Liver (tissue), 8 donors: ENCODE measurements at regions not wholly inside any gene's neighbourhood (a gene's known extent, or its start where the extent isn't known, plus 50 kb on each side); places are given as distances from the start of the nearest gene placed in this dataset.
A peak's percentile ranks its signal among the peaks of the same experiment; 100 is the strongest.

ENCODE experiments used
- DNase-seq: peaks from one replicate; pipeline ENCODE4 v3.0.0-alpha.2; 2017; ENCODE audit warnings: low spot score
- H3K27ac ChIP-seq, 2 donors: one replicate each; pipeline ENCODE4 v1.7.0; 2013; ENCODE audit warnings: inconsistent platforms in 2 of 2, low read length in 2 of 2, control low read depth in 1 of 2, low read depth in 1 of 2, mild to moderate bottlenecking in 1 of 2
- H3K27me3 ChIP-seq, 4 donors: one replicate each; pipeline versions ENCODE4 v1.6.1 to v1.7.0; 2013; ENCODE audit warnings: low read length in 3 of 4, inconsistent platforms in 1 of 4, mild to moderate bottlenecking in 1 of 4, moderate library complexity in 1 of 4; ENCODE audit not compliant: control insufficient read depth in 4 of 4, insufficient read depth in 4 of 4
- H3K36me3 ChIP-seq, 4 donors: one replicate each; pipeline versions ENCODE4 v1.6.1 to v1.7.0; 2013; ENCODE audit warnings: low read length in 3 of 4, mild to moderate bottlenecking in 3 of 4, low read depth in 1 of 4, moderate library complexity in 1 of 4; ENCODE audit not compliant: control insufficient read depth in 4 of 4, insufficient read depth in 3 of 4
- H3K4me1 ChIP-seq, 4 donors: one replicate each; pipeline versions ENCODE4 v1.6.1 to v1.7.0; 2013; ENCODE audit warnings: low read length in 3 of 4, mild to moderate bottlenecking in 3 of 4, moderate library complexity in 1 of 4; ENCODE audit not compliant: control insufficient read depth in 4 of 4, insufficient read depth in 4 of 4
- H3K4me3 ChIP-seq, 3 donors: one replicate each; pipeline versions ENCODE4 v1.6.1 to v1.7.0; 2013; ENCODE audit warnings: low read length in 3 of 3, control low read depth in 1 of 3, low read depth in 1 of 3, mild to moderate bottlenecking in 1 of 3
- H3K9ac ChIP-seq, 2 donors: one replicate each; pipeline ENCODE4 v1.7.0; 2013; ENCODE audit warnings: low read length in 2 of 2, mild to moderate bottlenecking in 2 of 2, moderate library complexity in 2 of 2, control low read depth in 1 of 2, low read depth in 1 of 2
- H3K9me3 ChIP-seq, 4 donors: one replicate each; pipeline versions ENCODE4 v1.6.1 to v1.7.0; 2013; ENCODE audit warnings: low read length in 3 of 4; ENCODE audit not compliant: control insufficient read depth in 4 of 4
- EGR1 ChIP-seq, 2 donors: IDR thresholded peaks; 2 replicates each; pipeline ENCODE4 v1.6.1; 2016 to 2018; ENCODE audit warnings: antibody characterized with exemption in 2 of 2, low read depth in 2 of 2
- FOXA1 ChIP-seq: IDR thresholded peaks from 2 replicates; pipeline ENCODE4 v1.6.1; 2016; ENCODE audit warnings: antibody characterized with exemption
- FOXA2 ChIP-seq: IDR thresholded peaks from 2 replicates; pipeline ENCODE4 v1.6.1; 2016; ENCODE audit warnings: antibody characterized with exemption
- GABPA ChIP-seq, 2 donors: IDR thresholded peaks in 1 of 2; conservative IDR thresholded peaks in 1 of 2; 2 replicates each; pipeline ENCODE4 v1.6.1; 2016; ENCODE audit warnings: antibody characterized with exemption in 2 of 2, mild to moderate bottlenecking in 1 of 2, moderate library complexity in 1 of 2
- HNF4A ChIP-seq, 2 donors: conservative IDR thresholded peaks; 2 replicates each; pipeline ENCODE4 v1.6.1; 2016; ENCODE audit warnings: antibody characterized with exemption in 2 of 2, mild to moderate bottlenecking in 2 of 2
- HNF4G ChIP-seq: IDR thresholded peaks from 2 replicates; pipeline ENCODE4 v1.6.1; 2016; ENCODE audit warnings: antibody characterized with exemption
- JUND ChIP-seq, 2 donors: IDR thresholded peaks; 2 replicates each; pipeline ENCODE4 v1.6.1; 2016; ENCODE audit warnings: antibody characterized with exemption in 2 of 2
- NR2F2 ChIP-seq: IDR thresholded peaks from 2 replicates; pipeline ENCODE4 v1.6.1; 2016; ENCODE audit warnings: antibody characterized with exemption
- RAD21 ChIP-seq, 2 donors: IDR thresholded peaks; 2 replicates each; pipeline ENCODE4 v1.6.1; 2016; ENCODE audit warnings: antibody characterized with exemption in 2 of 2, mild to moderate bottlenecking in 2 of 2
- RXRA ChIP-seq, 2 donors: IDR thresholded peaks; 2 replicates each; pipeline ENCODE4 v1.6.1; 2017 to 2018; ENCODE audit warnings: antibody characterized with exemption in 2 of 2, mild to moderate bottlenecking in 1 of 2
- SP1 ChIP-seq: IDR thresholded peaks from 2 replicates; pipeline ENCODE4 v1.6.1; 2018; ENCODE audit warnings: antibody characterized with exemption, mild to moderate bottlenecking
- TAF1 ChIP-seq: conservative IDR thresholded peaks from 2 replicates; pipeline ENCODE4 v1.6.1; 2016; ENCODE audit warnings: antibody characterized with exemption, mild to moderate bottlenecking
- YY1 ChIP-seq: IDR thresholded peaks from 2 replicates; pipeline ENCODE4 v1.6.1; 2016; ENCODE audit warnings: antibody characterized with exemption, mild to moderate bottlenecking
- WGBS: extraction: QIAGEN DNeasy Blood & Tissue Kit; methylation state at CpG from one replicate; pipeline ENCODE4 v1.1.7; 2013; 5-methylcytosine and 5-hydroxymethylcytosine counted together
- TF ChIP-seq, protein P1 (sequence below): IDR thresholded peaks from 2 replicates; pipeline ENCODE4 v1.6.1; 2016; ENCODE audit warnings: antibody characterized with exemption
- TF ChIP-seq, protein P2 (sequence below): IDR thresholded peaks from 2 replicates; pipeline ENCODE4 v1.6.1; 2016; ENCODE audit warnings: antibody characterized with exemption
- TF ChIP-seq, protein P3 (sequence below): IDR thresholded peaks from 2 replicates; pipeline ENCODE4 v1.6.1; 2016; ENCODE audit warnings: antibody characterized with exemption, mild to moderate bottlenecking
- TF ChIP-seq, protein P4 (sequence below): fragments of 150-350 bp; IDR thresholded peaks from 2 replicates; pipeline ENCODE4 v1.5.1; 2017; ENCODE audit warnings: improper control_type of control experiment, low read depth, low read length; ENCODE audit not compliant: missing input control
- TF ChIP-seq, protein P5 (sequence below): IDR thresholded peaks from 2 replicates; pipeline ENCODE4 v1.6.1; 2016; ENCODE audit warnings: antibody characterized with exemption
- donor health status: healthy.
- donor health status: healthy.
- donor health status: healthy.
- donor health status: healthy.
- donor health status: healthy.

DNA sequence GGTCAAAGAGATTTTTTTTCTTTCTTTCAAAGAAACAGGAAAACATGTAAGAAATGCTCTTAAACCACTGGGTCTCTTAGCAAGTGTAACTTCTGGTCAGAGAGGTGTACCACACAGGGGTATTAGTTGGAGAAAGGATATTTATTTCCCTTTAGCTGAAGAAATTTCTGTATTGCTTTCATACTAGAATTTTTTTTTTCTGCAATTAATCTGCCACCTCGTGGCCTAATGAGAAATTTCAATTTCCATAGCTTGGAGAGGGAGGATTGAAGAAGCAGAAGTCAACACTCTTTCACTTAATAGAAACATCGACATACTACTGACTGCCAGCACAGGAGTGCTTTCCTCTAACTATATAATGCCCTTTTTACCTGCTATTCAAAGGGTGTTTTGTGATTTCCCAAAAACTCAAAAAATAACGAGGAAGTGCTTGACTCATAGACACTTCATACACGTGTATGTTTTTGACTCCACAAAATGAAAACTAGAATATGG lies 177.6 kb upstream of the NAMPT start:
- no peak for DNase-seq
- Histone ChIP-seq H3K36me3 (no peaks in the 10 kb centered on the region), H3K27ac (peak overlapping the region; percentile 10 to 35), H3K9ac (peak overlapping the region in 1 of 2 donors; percentile 57), H3K4me1 (peaks cover 4 to 24% (median 11%) of the 10 kb centered on the region in 4 donors), H3K9me3 (no peaks in the 10 kb centered on the region), H3K27me3 (no peaks in the 10 kb centered on the region), H3K4me3 (no peak overlapping the region)
- 22% methylated on average over 4 of the region's 4 CpGs for WGBS
- TF ChIP-seq HNF4G (no peak), TAF1 (no peak), YY1 (peak; percentile 12), RXRA (IDR thresholded peaks at IDR 0.05) (no peak), FOXA2 (no peak), JUND (IDR thresholded peaks at IDR 0.05) (no peak), HNF4A (conservative IDR thresholded peaks at IDR 0.05) (no peak), RAD21 (IDR thresholded peaks at IDR 0.05) (peak; percentile 89 to 92), EGR1 (IDR thresholded peaks at IDR 0.05; ENCODE audit: low read depth in 2 of 2) (no peak), GABPA (IDR thresholded peaks at IDR 0.05 in 1 of 2, conservative IDR thresholded peaks at IDR 0.05 in 1 of 2) (no peak), SP1 (peak; percentile 18), NR2F2 (no peak), FOXA1 (no peak)
- TF ChIP-seq, protein P1, sequence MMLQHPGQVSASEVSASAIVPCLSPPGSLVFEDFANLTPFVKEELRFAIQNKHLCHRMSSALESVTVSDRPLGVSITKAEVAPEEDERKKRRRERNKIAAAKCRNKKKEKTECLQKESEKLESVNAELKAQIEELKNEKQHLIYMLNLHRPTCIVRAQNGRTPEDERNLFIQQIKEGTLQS: no peak
- TF ChIP-seq, protein P2, sequence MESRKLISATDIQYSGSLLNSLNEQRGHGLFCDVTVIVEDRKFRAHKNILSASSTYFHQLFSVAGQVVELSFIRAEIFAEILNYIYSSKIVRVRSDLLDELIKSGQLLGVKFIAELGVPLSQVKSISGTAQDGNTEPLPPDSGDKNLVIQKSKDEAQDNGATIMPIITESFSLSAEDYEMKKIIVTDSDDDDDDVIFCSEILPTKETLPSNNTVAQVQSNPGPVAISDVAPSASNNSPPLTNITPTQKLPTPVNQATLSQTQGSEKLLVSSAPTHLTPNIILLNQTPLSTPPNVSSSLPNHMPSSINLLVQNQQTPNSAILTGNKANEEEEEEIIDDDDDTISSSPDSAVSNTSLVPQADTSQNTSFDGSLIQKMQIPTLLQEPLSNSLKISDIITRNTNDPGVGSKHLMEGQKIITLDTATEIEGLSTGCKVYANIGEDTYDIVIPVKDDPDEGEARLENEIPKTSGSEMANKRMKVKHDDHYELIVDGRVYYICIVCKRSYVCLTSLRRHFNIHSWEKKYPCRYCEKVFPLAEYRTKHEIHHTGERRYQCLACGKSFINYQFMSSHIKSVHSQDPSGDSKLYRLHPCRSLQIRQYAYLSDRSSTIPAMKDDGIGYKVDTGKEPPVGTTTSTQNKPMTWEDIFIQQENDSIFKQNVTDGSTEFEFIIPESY: no peak
- TF ChIP-seq, protein P3, sequence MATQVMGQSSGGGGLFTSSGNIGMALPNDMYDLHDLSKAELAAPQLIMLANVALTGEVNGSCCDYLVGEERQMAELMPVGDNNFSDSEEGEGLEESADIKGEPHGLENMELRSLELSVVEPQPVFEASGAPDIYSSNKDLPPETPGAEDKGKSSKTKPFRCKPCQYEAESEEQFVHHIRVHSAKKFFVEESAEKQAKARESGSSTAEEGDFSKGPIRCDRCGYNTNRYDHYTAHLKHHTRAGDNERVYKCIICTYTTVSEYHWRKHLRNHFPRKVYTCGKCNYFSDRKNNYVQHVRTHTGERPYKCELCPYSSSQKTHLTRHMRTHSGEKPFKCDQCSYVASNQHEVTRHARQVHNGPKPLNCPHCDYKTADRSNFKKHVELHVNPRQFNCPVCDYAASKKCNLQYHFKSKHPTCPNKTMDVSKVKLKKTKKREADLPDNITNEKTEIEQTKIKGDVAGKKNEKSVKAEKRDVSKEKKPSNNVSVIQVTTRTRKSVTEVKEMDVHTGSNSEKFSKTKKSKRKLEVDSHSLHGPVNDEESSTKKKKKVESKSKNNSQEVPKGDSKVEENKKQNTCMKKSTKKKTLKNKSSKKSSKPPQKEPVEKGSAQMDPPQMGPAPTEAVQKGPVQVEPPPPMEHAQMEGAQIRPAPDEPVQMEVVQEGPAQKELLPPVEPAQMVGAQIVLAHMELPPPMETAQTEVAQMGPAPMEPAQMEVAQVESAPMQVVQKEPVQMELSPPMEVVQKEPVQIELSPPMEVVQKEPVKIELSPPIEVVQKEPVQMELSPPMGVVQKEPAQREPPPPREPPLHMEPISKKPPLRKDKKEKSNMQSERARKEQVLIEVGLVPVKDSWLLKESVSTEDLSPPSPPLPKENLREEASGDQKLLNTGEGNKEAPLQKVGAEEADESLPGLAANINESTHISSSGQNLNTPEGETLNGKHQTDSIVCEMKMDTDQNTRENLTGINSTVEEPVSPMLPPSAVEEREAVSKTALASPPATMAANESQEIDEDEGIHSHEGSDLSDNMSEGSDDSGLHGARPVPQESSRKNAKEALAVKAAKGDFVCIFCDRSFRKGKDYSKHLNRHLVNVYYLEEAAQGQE: no peak
- TF ChIP-seq, protein P4, sequence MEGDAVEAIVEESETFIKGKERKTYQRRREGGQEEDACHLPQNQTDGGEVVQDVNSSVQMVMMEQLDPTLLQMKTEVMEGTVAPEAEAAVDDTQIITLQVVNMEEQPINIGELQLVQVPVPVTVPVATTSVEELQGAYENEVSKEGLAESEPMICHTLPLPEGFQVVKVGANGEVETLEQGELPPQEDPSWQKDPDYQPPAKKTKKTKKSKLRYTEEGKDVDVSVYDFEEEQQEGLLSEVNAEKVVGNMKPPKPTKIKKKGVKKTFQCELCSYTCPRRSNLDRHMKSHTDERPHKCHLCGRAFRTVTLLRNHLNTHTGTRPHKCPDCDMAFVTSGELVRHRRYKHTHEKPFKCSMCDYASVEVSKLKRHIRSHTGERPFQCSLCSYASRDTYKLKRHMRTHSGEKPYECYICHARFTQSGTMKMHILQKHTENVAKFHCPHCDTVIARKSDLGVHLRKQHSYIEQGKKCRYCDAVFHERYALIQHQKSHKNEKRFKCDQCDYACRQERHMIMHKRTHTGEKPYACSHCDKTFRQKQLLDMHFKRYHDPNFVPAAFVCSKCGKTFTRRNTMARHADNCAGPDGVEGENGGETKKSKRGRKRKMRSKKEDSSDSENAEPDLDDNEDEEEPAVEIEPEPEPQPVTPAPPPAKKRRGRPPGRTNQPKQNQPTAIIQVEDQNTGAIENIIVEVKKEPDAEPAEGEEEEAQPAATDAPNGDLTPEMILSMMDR: peak; percentile 65
- TF ChIP-seq, protein P5, sequence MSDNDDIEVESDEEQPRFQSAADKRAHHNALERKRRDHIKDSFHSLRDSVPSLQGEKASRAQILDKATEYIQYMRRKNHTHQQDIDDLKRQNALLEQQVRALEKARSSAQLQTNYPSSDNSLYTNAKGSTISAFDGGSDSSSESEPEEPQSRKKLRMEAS: no peak
